Tibial nerve (tissue), 3 donors: ENCODE measurements at regions not wholly inside any gene's neighbourhood (a gene's known extent, or its start where the extent isn't known, plus 50 kb on each side); places are given as distances from the start of the nearest gene placed in this dataset.

Experiments used
- CTCF ChIP-seq, 5 experiments: fragments of 200-600 bp in 3 of 5; fragments of 450-650 bp in 2 of 5; sonication (generic) in 3 of 5; IDR thresholded peaks; one replicate each; pipeline ENCODE4 v1.5.1; 2016 to 2019; ENCODE audit warnings: antibody characterized with exemption in 5 of 5, mild to moderate bottlenecking in 3 of 5, moderate library complexity in 2 of 5
- POLR2A ChIP-seq, 2 donors: fragments of 450-650 bp; IDR thresholded peaks; one replicate each; pipeline ENCODE4 v1.6.1; 2017; ENCODE audit warnings: antibody characterized with exemption in 2 of 2, mild to moderate bottlenecking in 2 of 2, moderate library complexity in 2 of 2

- TF ChIP-seq CTCF (IDR thresholded peaks at IDR 0.05) = no peak
- no peak for TF ChIP-seq POLR2A (IDR thresholded peaks at IDR 0.05)
Measured at GRCh38 chr16:9523994-9524393, 432.6 kb downstream of the HAPSTR1 start.
